Thoracic aorta (tissue), 2 donors: ENCODE measurements at regions not wholly inside any gene's neighbourhood (a gene's known extent, or its start where the extent isn't known, plus 50 kb on each side); places are given as distances from the start of the nearest gene placed in this dataset.

Experiments used
- ATAC-seq: fragments of 150-250 bp; one replicate; pipeline ENCODE4 v1.8.0; 2017; ENCODE audit warnings: low read depth; ENCODE audit not compliant: insufficient number of reproducible peaks, low FRiP score
- DNase-seq: peaks from one replicate; pipeline ENCODE4 v3.0.0-alpha.2; 2020; ENCODE audit warnings: low spot score
- H3K27ac ChIP-seq, 2 donors: fragments of 200-600 bp; sonication (generic); 1 replicate in 1 of 2; 2 replicates in 1 of 2; pipeline ENCODE4 v1.5.1; 2016; ENCODE audit warnings: mild to moderate bottlenecking in 2 of 2, moderate library complexity in 2 of 2
- H3K27me3 ChIP-seq: fragments of 200-600 bp; sonication (generic); replicated peaks from 2 replicates; pipeline ENCODE4 v1.6.0; 2016; ENCODE audit warnings: mild to moderate bottlenecking; ENCODE audit not compliant: insufficient read depth
- H3K36me3 ChIP-seq: fragments of 200-600 bp; sonication (generic); one replicate; pipeline ENCODE4 v1.5.1; 2016
- H3K4me1 ChIP-seq, 2 donors: fragments of 200-600 bp; sonication (generic); 1 replicate in 1 of 2; 2 replicates in 1 of 2; pipeline versions ENCODE4 v1.5.1 to v1.6.0; 2016; ENCODE audit warnings: low read depth in 2 of 2, mild to moderate bottlenecking in 1 of 2; ENCODE audit not compliant: control insufficient read depth in 1 of 2
- H3K4me3 ChIP-seq: fragments of 200-600 bp; sonication (generic); 2 replicates; pipeline ENCODE4 v1.5.1; 2016; ENCODE audit warnings: mild to moderate bottlenecking
- H3K9me3 ChIP-seq: fragments of 200-600 bp; sonication (generic); 2 replicates; pipeline ENCODE4 v1.5.1; 2016
- TF ChIP-seq, protein P1 (sequence below): fragments of 200-600 bp; sonication (generic); IDR thresholded peaks from one replicate; pipeline ENCODE4 v1.5.1; 2019; ENCODE audit warnings: antibody characterized with exemption

DNA sequence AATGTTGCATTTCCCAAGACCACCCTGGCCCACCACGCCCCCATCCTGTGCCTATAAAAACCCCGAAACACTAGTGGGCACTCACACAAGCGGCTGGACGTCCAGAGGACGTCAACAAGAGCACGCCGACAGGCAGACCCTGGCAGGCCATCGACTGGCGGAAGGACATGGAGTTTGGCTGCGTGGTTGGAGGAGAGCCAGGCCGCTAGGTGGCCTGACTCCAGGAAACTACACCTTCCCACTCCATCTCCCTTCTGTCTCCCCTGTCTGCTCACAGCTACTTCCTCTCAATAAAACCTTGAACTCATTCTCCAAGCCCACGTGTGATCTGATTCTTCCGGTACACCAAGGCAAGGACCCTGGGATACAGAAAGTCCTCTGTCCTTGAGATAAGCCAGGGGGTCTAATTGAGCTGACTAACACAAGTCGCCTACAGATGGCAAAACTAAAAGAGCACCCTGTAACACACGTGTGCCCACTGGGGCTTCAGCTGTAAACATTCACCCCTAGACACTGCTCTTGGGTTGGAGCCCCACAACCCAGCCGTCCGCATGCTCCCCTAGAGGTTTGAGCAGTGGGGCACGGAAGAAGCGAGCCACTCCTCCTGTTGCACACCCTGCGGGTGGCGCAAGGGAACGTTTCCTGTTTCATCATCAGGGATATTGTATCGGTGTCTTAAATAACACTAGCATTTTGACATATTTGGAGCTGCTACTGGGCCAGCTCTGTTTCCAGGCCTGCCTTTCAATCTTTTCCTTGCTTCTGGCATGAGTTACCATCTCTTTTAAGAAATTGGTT, 54.5 kb upstream of the TAF11L2 start:
- DNase-seq (no peak), ATAC-seq (no peak)
- no peaks in the 10 kb centered on the region for H3K36me3 ChIP-seq
- TF ChIP-seq, protein P1, sequence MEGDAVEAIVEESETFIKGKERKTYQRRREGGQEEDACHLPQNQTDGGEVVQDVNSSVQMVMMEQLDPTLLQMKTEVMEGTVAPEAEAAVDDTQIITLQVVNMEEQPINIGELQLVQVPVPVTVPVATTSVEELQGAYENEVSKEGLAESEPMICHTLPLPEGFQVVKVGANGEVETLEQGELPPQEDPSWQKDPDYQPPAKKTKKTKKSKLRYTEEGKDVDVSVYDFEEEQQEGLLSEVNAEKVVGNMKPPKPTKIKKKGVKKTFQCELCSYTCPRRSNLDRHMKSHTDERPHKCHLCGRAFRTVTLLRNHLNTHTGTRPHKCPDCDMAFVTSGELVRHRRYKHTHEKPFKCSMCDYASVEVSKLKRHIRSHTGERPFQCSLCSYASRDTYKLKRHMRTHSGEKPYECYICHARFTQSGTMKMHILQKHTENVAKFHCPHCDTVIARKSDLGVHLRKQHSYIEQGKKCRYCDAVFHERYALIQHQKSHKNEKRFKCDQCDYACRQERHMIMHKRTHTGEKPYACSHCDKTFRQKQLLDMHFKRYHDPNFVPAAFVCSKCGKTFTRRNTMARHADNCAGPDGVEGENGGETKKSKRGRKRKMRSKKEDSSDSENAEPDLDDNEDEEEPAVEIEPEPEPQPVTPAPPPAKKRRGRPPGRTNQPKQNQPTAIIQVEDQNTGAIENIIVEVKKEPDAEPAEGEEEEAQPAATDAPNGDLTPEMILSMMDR, result no peak
- no peaks in the 10 kb centered on the region for H3K9me3 ChIP-seq
- H3K4me1 ChIP-seq, result no peaks in the 10 kb centered on the region
- H3K27ac ChIP-seq, result no peak overlapping the region
- no peaks in the 10 kb centered on the region for H3K27me3 ChIP-seq
- H3K4me3 ChIP-seq, result no peak overlapping the region

DNA sequence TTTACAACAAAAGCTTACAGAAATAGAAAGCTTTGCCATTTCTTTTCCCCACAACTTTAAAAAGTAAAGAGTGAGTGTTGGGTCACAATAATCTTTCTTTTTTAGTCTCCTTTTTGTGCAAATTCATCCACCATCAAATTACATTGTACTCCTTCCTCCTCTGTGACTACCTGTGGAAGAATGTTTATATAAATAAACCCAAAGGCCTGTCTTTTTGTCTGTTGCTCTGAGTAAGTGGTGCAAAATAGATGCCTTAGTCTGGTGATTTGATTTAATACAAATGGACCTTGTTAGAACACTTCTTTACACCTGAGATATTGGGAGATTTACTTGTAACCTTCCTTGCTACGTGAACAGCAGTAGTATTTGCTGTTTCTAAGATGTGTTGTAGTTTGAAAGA, 53.5 kb upstream of the TAF11L2 start:
- H3K4me3 ChIP-seq, result no peak overlapping the region
- no peaks in the 10 kb centered on the region for H3K27me3 ChIP-seq
- no peak overlapping the region for H3K27ac ChIP-seq
- TF ChIP-seq, protein P1, result no peak
- no peaks in the 10 kb centered on the region for H3K9me3 ChIP-seq
- H3K36me3 ChIP-seq, result no peaks in the 10 kb centered on the region
- H3K4me1 ChIP-seq, result no peaks in the 10 kb centered on the region
- ATAC-seq (no peak), DNase-seq (no peak)

DNA sequence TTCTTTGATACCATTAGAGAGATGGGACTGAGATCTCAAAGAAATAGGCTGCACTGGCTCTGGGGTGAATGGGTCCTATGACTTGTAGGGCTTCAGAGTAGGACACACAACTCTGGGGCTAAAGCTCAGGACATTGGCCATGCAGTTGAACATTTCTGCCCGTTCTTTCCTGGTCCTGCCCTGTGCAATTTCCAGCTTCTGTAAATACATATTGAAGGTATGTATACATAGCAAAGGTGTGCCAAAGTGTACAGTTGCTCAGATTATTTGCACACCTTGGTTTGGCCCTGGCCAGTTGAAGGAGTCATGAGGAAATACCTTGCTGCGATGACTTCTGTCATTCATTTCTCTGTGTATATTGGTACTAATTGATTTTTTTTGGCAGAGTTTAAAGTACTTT, 52.8 kb upstream of the TAF11L2 start:
- Histone ChIP-seq H3K27me3 (no peaks in the 10 kb centered on the region), H3K36me3 (no peaks in the 10 kb centered on the region), H3K4me1 (no peaks in the 10 kb centered on the region), H3K4me3 (no peak overlapping the region), H3K9me3 (no peaks in the 10 kb centered on the region), H3K27ac (no peak overlapping the region)
- TF ChIP-seq, protein P1, result no peak
- no peak for DNase-seq
- no peak for ATAC-seq
